Fibroblast of the aortic adventitia (primary cell): ENCODE measurements at regions not wholly inside any gene's neighbourhood (a gene's known extent, or its start where the extent isn't known, plus 50 kb on each side); places are given as distances from the start of the nearest gene placed in this dataset.

ENCODE experiments used
- DNase-seq: peaks from one replicate; pipeline ENCODE4 v3.0.0-alpha.2; 2010; ENCODE audit warnings: low read depth
- H3K4me3 ChIP-seq: 2 replicates; pipeline ENCODE4 v1.5.1; 2011; ENCODE audit warnings: low read depth, mild to moderate bottlenecking, control low read depth, low read length, moderate library complexity
- CTCF ChIP-seq: IDR thresholded peaks from 2 replicates; pipeline ENCODE4 v1.5.1; 2011; ENCODE audit warnings: mild to moderate bottlenecking, low read length, control low read depth, inconsistent platforms; ENCODE audit not compliant: insufficient read depth

GRCh38 chr1:208557723-208558094 lies 313.5 kb upstream of the PLXNA2 start:
- no peak for DNase-seq
- no peak for TF ChIP-seq CTCF
- H3K4me3 ChIP-seq, result no peak overlapping the region

GRCh38 chr1:208559597-208560329 lies 315.6 kb upstream of the PLXNA2 start:
- H3K4me3 ChIP-seq, result no peak overlapping the region
- no peak for DNase-seq
- TF ChIP-seq CTCF, result no peak

DNA sequence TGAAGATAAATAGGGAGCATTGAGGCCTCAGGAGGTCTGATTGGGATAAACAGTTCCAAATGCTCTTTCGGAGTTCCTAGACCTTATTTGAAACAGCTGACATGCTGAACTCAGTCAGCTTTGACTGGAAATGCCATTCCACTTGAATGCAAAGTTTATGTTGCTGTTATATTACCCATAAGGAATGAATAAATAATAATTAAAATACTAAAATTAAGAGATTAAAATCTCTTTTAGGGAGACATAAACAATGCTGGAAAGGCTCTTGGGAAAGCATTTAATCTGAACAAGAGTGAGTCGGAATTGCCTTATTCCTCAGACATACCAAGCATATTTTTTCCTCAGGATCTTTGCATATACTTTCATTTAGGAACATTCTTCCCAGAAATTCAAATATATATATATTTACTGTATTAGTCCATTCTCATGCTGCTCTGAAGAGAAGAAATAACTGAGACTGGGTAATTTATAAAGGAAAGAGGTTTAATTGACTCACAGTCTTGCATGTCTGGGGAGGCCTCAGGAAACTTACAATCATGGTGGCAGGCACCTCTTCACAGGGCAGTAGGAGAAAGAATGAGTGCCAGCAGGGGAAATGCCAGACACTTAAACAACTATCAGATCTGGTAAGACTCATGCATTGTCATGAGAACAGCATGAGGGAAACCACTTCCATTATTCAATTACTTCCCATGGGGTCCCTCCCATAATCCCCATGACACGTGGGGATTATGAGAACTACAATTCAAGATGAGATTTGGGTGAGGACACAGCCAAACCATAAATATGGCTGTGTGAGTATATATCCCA lies 318.2 kb upstream of the PLXNA2 start:
- no peak overlapping the region for H3K4me3 ChIP-seq
- TF ChIP-seq CTCF, result no peak
- no peak for DNase-seq

- H3K4me3 ChIP-seq, result no peak overlapping the region
- no peak for TF ChIP-seq CTCF
- no peak for DNase-seq
Observed at GRCh38 chr1:208564466-208564865, 320.3 kb upstream of the PLXNA2 start.

GRCh38 chr1:208565756-208566440 lies 321.7 kb upstream of the PLXNA2 start:
- TF ChIP-seq CTCF, result no peak
- no peak for DNase-seq
- no peak overlapping the region for H3K4me3 ChIP-seq

GRCh38 chr1:208569181-208569580 lies 325.0 kb upstream of the PLXNA2 start:
- TF ChIP-seq CTCF, result no peak
- no peak overlapping the region for H3K4me3 ChIP-seq

More at GRCh38 chr1:208569181-208569580, 325.0 kb upstream of the PLXNA2 start:
- DNase-seq, result no peak
